IMR-90 (cell line): ENCODE measurements at regions not wholly inside any gene's neighbourhood (a gene's known extent, or its start where the extent isn't known, plus 50 kb on each side); places are given as distances from the start of the nearest gene placed in this dataset.

ENCODE experiments used
- ATAC-seq: fragments of 200-7000 bp; cut with Tn5 transposase; 2 replicates; pipeline ENCODE4 v1.9.1; 2020; ENCODE audit warnings: low read depth, mild to moderate bottlenecking, moderate library complexity
- BruUV-seq: library from RNA; stranded (reverse); fragments of 400-500 nt; replicated peaks from 2 replicates; lab custom pipeline; 2021; lab: Mats Ljungman, UMichigan
- CTCF ChIA-PET: fragments of 300-600 bp; formaldehyde crosslinking; extraction: SDS; loops from one replicate; lab custom pipeline; 2021; ENCODE audit warnings: antibody characterized with exemption; lab: Yijun Ruan, JAX
- POLR2A ChIA-PET: fragments of 300-600 bp; sonication (Branson Sonifier 250); formaldehyde crosslinking; loops from one replicate; lab custom pipeline; 2022; ENCODE audit warnings: antibody characterized with exemption; ENCODE audit not compliant: unreplicated experiment; lab: Charles Lee
- DNase-seq: peaks from one replicate; pipeline ENCODE4 v3.0.0; 2013
- H2AFZ ChIP-seq: replicated peaks from 2 replicates; pipeline ENCODE3; 2013; ENCODE audit warnings: low read length, mild to moderate bottlenecking; ENCODE audit not compliant: poor library complexity
- H2AK5ac ChIP-seq: 2 replicates; pipeline ENCODE4 v1.6.1; 2013; ENCODE audit warnings: low read depth, low read length, inconsistent platforms
- H2AK9ac ChIP-seq: replicated peaks from 2 replicates; pipeline ENCODE3; 2013; ENCODE audit warnings: mild to moderate bottlenecking, low read depth, low read length, moderate library complexity; ENCODE audit not compliant: poor library complexity
- H2BK120ac ChIP-seq: 2 replicates; pipeline ENCODE4 v1.6.1; 2013; ENCODE audit warnings: low read depth, low read length, inconsistent platforms
- H2BK15ac ChIP-seq: 3 replicates; pipeline ENCODE4 v1.6.1; 2013; ENCODE audit warnings: low read depth, low read length, inconsistent platforms
- H2BK20ac ChIP-seq: 2 replicates; pipeline ENCODE4 v1.6.1; 2013; ENCODE audit warnings: low read depth, mild to moderate bottlenecking, inconsistent platforms, low read length, moderate library complexity
- H2BK5ac ChIP-seq: 2 replicates; pipeline ENCODE4 v1.6.1; 2013; ENCODE audit warnings: mild to moderate bottlenecking, low read depth, low read length, inconsistent platforms; ENCODE audit not compliant: poor library complexity, severe bottlenecking
- H3K14ac ChIP-seq: replicated peaks from 2 replicates; pipeline ENCODE4 v1.6.1; 2013; ENCODE audit warnings: low read depth, low read length, inconsistent platforms
- H3K18ac ChIP-seq: 2 replicates; pipeline ENCODE4 v1.6.1; 2013; ENCODE audit warnings: low read depth, low read length, control low read depth
- H3K23ac ChIP-seq: 2 replicates; pipeline ENCODE4 v1.6.1; 2013; ENCODE audit warnings: low read depth, low read length, inconsistent platforms
- H3K27ac ChIP-seq: 2 replicates; pipeline ENCODE4 v1.5.1; 2013; ENCODE audit warnings: mild to moderate bottlenecking, control low read depth, low read length; ENCODE audit not compliant: insufficient read depth
- H3K27me3 ChIP-seq: 2 replicates; pipeline ENCODE4 v1.6.1; 2013; ENCODE audit warnings: low read length; ENCODE audit not compliant: control insufficient read depth, insufficient read depth
- H3K36me3 ChIP-seq: 2 replicates; pipeline ENCODE4 v1.6.1; 2013; ENCODE audit warnings: low read length, mixed read lengths; ENCODE audit not compliant: control insufficient read depth, insufficient read depth
- H3K4ac ChIP-seq: 2 replicates; pipeline ENCODE4 v1.6.1; 2013; ENCODE audit warnings: low read depth, low read length, inconsistent platforms
- H3K4me1 ChIP-seq: 2 replicates; pipeline ENCODE4 v1.6.1; 2013; ENCODE audit warnings: low read length, mixed read lengths; ENCODE audit not compliant: control insufficient read depth, insufficient read depth
- H3K4me2 ChIP-seq: 2 replicates; pipeline ENCODE4 v1.6.1; 2013; ENCODE audit warnings: low read depth, mild to moderate bottlenecking, control low read depth, low read length, moderate library complexity
- H3K4me3 ChIP-seq: 2 replicates; pipeline ENCODE4 v1.5.1; 2013; ENCODE audit warnings: low read depth, mild to moderate bottlenecking, control low read depth, low read length, moderate library complexity; ENCODE audit not compliant: insufficient read depth
- H3K56ac ChIP-seq: 2 replicates; pipeline ENCODE4 v1.6.1; 2013; ENCODE audit warnings: low read length, inconsistent platforms; ENCODE audit not compliant: insufficient read depth; ENCODE audit errors: extremely low read depth
- H3K79me1 ChIP-seq, 2 experiments: 2 replicates each; pipeline ENCODE4 v1.6.1; 2013; ENCODE audit warnings: low read length in 2 of 2, inconsistent platforms in 1 of 2, low read depth in 1 of 2
- H3K9ac ChIP-seq: 2 replicates; pipeline ENCODE4 v1.6.1; 2013; ENCODE audit warnings: low read depth, low read length, control low read depth
- H3K9me1 ChIP-seq: 2 replicates; pipeline ENCODE4 v1.6.1; 2013; ENCODE audit warnings: low read length, inconsistent platforms; ENCODE audit not compliant: insufficient read depth
- H3K9me3 ChIP-seq: 2 replicates; pipeline ENCODE4 v1.6.1; 2013; ENCODE audit warnings: low read length; ENCODE audit not compliant: control insufficient read depth, insufficient read depth
- H4K20me1 ChIP-seq: 2 replicates; pipeline ENCODE4 v1.6.1; 2013; ENCODE audit warnings: low read length, inconsistent platforms; ENCODE audit not compliant: insufficient read depth
- H4K5ac ChIP-seq: 2 replicates; pipeline ENCODE4 v1.6.1; 2013; ENCODE audit warnings: mild to moderate bottlenecking, low read depth, low read length, control low read depth
- H4K8ac ChIP-seq, 2 experiments: 2 replicates each; pipeline ENCODE4 v1.6.1; 2013; ENCODE audit warnings: low read depth in 2 of 2, low read length in 2 of 2, control low read depth in 1 of 2, inconsistent platforms in 1 of 2
- H4K91ac ChIP-seq: 2 replicates; pipeline ENCODE4 v1.6.1; 2013; ENCODE audit warnings: low read depth, low read length, inconsistent platforms; ENCODE audit not compliant: insufficient read depth
- MAZ ChIP-seq: IDR thresholded peaks from 2 replicates; pipeline ENCODE4 v1.6.1; 2012; ENCODE audit warnings: low read depth, mild to moderate bottlenecking, low read length, improper control_type of control experiment, moderate library complexity, borderline replicate concordance
- POLR2A ChIP-seq: IDR thresholded peaks from 2 replicates; pipeline ENCODE4 v1.6.1; 2012; ENCODE audit warnings: mild to moderate bottlenecking, low read depth, low read length
- dilution Hi-C: fragments of 300-500 bp; cut with HindIII; formaldehyde crosslinking; loops from one replicate; pipeline ENCODE4 v1.14.3; 2018; ENCODE audit warnings: low sequenced_read_pairs; ENCODE audit not compliant: unreplicated experiment
- in situ Hi-C: fragments of 300-500 bp; cut with MboI; formaldehyde crosslinking; loops from 3 replicates; pipeline ENCODE4 v1.14.3; 2019; ENCODE audit warnings: low sequenced_read_pairs, inconsistent platforms, mixed read lengths
- intact Hi-C: fragments of 100-400 bp; cut with micrococcal nuclease; formaldehyde crosslinking; loops from 2 replicates; pipeline ENCODE4 v1.10.0; 2022

DNA sequence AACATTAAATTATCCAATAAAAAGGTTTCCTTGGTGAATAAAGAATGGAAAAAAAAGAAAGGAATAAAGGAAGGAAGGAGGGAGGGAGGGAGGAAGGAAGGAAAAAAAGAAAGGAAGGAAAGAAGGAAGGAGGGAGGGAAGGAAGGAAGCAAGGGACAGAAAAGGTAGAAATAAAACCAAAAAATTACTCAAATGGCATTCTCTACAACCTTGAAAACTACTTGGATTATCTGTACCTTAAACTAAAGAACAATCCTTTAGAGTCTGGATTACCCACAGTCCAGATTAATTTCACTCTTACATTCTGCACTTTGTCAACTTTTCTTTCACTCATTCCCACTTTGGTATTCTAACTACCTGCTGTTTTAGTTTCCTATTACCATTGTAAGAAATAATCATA, 361.8 kb upstream of the ADGRB3 start:
- no peak overlapping the region for H2BK5ac ChIP-seq
- H3K4me2 ChIP-seq, result no peak overlapping the region
- TF ChIP-seq POLR2A, result no peak
- no peak for TF ChIP-seq MAZ
- dilution Hi-C loops, result no loop called here
- intact Hi-C loops, result no loop called here
- BruUV-seq, result no TSS peak
- in situ Hi-C loops, result no loop called here
- H2BK120ac ChIP-seq, result no peak overlapping the region
- H3K9me1 ChIP-seq, result no peaks in the 10 kb centered on the region
- H4K20me1 ChIP-seq, result no peaks in the 10 kb centered on the region
- no peaks in the 10 kb centered on the region for H3K9me3 ChIP-seq
- no peak overlapping the region for H3K27ac ChIP-seq
- no peak overlapping the region for H3K4ac ChIP-seq
- no peak overlapping the region for H2AK9ac ChIP-seq
- H3K18ac ChIP-seq, result no peak overlapping the region
- no peak overlapping the region for H2BK20ac ChIP-seq
- H4K8ac ChIP-seq, result no peak overlapping the region
- no peak overlapping the region for H2AK5ac ChIP-seq
- H3K4me3 ChIP-seq, result no peak overlapping the region
- H3K79me1 ChIP-seq, result no peaks in the 10 kb centered on the region
- POLR2A ChIA-PET, result no interaction called here
- H3K36me3 ChIP-seq, result no peaks in the 10 kb centered on the region
- ATAC-seq, result no peak
- H3K14ac ChIP-seq, result no peak overlapping the region
- no peak overlapping the region for H2AFZ ChIP-seq
- H3K27me3 ChIP-seq, result no peaks in the 10 kb centered on the region
- H4K5ac ChIP-seq, result no peak overlapping the region
- no peak overlapping the region for H2BK15ac ChIP-seq
- H3K23ac ChIP-seq, result no peak overlapping the region
- DNase-seq, result no peak
- H3K9ac ChIP-seq, result no peak overlapping the region
- H3K4me1 ChIP-seq, result no peaks in the 10 kb centered on the region
- H3K56ac ChIP-seq, result no peak overlapping the region
- CTCF ChIA-PET, result no interaction called here
- H4K91ac ChIP-seq, result no peak overlapping the region
